GM21367 (cell line): ENCODE measurements at regions not wholly inside any gene's neighbourhood (a gene's known extent, or its start where the extent isn't known, plus 50 kb on each side); places are given as distances from the start of the nearest gene placed in this dataset.
"Not testable (repeated sequence)": the region's sequence is repeated elsewhere in the genome, so short reads cannot be mapped to it uniquely, and the experiment has no call there.

Experiments used
- ATAC-seq: cut with Tn5 transposase; IDR thresholded peaks from one replicate; pipeline ENCODE4 v1.9.1; 2021; ENCODE audit not compliant: unreplicated experiment

DNA sequence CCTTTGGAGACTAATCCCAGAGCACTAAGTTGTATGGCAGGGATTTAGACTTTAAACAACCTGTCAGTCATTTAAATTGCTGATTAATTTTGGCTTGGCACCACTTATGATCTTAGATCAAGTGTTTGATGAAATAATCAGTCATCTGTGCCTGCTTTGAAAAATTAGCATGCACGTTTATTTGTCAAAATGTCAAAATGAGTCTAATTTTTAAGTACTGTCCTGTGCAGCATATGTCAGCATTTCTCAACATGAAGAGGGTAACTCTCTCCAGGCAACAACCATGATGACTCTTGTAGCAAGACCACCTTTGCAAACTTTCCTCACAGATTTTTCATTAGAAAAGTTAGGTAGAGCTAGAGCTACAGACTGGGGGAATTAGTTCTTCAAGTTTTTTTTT, 155.7 kb upstream of the GJE1 start:
- no peak for ATAC-seq

DNA sequence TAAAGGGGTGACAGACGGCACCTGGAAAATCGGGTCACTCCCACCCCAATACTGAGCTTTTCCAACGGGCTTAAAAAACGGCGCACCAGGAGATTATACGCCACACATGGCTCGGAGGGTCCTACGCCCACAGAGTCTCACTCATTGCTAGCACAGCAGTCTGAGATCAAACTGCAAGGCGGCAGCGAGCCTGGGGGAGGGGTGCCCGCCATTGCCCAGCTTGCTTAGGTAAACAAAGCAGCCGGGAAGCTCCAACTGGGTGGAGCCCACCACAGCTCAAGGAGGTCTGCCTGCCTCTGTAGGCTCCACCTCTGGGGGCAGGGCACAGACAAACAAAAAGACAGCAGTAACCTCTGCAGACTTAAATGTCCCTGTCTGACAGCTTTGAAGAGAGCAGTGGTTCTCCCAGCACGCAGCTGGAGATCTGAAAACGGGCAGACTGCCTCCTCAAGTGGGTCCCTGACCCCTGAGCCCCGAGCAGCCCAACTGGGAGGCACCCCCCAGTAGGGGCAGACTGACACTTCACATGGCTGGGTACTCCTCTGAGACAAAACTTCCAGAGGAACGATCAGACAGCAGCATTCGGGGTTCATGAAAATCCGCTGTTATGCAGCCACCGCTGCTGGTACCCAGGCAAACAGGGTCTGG, 162.8 kb upstream of the GJE1 start:
- ATAC-seq = not testable (repeated sequence)

DNA sequence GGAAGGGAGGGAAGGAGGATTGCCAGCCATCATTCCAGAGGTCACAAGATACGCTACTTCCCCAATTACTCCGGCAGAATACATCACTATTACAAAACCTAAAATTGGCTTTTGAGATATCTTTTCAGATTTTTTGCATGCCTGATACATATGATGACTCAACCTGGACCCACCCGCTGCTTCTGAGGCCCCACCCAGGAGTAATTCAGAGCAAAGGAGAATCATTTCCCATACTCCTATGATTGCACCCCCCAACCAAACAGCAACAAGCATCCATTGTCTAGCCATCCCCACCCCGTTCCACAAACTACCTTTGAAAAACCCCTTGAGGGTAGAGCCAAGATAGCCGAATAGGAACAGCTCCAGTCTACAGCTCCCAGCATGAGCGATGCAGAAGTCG, 163.5 kb upstream of the GJE1 start:
- ATAC-seq = no peak

DNA sequence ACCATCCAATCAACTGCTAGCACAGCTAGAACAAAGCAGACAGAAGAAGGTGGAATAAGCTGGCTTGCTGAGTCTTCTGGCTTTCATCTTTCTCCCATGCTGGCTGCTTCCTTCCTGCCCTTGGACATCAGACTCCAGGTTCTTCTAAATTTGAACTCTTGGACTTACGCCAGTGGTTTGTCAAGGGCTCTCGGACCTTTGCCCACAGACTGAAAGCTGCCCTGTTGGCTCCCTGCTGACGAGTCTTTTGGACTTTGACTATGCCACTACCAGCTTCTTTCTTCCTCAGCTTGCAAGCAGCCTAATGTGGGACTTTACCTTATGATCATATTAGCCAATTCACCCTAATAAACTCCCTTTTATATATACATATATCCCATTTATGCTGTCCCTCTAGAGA, 164.1 kb upstream of the GJE1 start:
- ATAC-seq = no peak

GRCh38 chr6:141965016-141965545, 167.6 kb upstream of the GJE1 start:
- ATAC-seq = no peak

- no peak for ATAC-seq
Observed at GRCh38 chr6:141963543-141964295, 169.0 kb upstream of the GJE1 start.

DNA sequence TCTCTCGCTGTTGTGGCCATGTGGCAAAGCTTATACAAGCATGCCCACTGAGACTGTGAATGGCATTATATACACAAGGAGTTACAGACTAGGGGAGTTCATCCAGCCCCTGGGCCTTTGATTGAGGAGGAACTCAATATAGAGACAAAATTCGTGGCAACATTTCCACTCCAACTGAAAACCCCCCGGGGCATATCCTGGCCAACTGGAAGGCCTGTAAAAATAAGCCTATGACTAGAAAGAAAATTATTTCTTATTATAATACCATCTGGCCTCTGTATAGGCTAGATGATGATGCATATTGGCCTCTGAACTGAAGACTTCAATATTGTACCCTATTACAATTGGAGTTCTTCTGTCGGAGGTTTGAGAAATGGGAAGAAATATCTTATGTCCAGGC, 175.5 kb upstream of the GJE1 start:
- ATAC-seq = no peak

DNA sequence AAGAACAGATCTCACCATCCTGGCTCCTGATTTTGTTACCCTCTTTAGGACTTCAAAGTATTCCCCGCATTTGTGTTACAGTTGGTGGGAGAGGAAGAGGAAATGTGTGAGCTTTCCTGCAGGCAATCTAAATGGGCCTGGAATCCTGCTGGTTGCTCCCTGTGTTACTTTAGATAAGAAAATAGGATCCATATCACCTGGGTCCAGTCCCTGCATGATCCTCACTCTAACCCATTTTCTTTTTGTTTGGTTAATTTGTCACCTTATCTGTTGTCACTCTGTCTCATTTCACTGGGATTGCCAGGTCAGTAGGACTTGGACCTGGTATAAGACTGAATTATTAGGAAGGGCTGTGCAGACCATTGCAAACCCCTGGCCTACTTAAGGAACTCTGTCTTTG, 175.9 kb upstream of the GJE1 start:
- ATAC-seq = no peak

DNA sequence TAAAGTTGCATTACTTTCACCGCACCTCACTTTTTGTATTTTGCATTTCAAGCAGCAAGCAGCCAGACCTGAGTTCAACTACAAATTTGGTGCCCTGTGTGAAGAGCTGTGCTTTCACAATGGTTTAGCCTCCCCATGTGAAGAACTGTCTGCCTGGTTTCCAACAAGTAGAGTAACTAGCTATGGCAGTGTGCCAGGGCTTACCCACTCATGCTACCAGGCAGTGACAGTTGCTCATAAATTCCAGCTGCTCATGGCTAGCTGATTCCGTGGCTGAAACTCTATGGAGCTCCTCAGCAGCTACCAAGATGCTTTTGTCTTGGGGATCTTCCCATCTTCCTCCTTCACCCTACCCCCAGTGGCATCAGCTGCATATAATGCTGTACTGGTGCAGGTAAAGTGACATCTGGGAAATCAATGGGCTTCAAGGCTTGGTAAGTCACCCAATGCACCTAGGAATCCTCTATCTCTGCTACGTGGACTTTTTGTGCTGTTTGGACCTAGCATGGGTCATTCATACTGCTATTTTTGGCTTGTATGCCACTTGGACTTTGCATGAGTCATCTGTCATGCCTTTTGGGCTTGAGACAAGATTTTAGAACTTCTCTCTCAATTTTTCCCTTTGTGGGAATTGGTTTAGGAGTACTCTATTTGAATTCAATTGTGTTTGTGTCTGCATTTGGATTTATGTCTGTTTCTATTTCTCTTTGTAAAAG, 176.5 kb upstream of the GJE1 start:
- ATAC-seq = no peak

GRCh38 chr6:141953072-141953471, 179.7 kb upstream of the GJE1 start:
- ATAC-seq = no peak

DNA sequence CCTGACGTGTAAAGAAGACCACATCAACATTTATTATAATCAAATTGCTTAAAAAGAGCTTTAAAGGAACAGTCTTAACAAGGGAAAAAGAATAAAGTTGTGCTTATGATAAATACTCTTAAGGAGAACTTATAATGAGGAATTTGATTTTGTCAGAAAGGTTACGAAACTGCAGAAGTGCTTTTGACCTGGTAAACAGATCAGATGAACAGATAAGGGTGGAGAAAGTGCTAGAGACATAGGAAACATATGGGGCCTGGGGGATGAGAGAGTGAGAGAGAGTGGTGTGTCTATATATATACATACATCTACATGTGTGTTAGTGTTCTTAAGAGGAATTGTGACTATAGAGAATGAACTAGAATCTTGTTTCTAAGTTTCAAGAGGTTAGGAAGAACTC, 186.2 kb upstream of the GJE1 start:
- ATAC-seq = no peak

GRCh38 chr6:141938664-141939063, 194.1 kb upstream of the GJE1 start:
- ATAC-seq = no peak

DNA sequence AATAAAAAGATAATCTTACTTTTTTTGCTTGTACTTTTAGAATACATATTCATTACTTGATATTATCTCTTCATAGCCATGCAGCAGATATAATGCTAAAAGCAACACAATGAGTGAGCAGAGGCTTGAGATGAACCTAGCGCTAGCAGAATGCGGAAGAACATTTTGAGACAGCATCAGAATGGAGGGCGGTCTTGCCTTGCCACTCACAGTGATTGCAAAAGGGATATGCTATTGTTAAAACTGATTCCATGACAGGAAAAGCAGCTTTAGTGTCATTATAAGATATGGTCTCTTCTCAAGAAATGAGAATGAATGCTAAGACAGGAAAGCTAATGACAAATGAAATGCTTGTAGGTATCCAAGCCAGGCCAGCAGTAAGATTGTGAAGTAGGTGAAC, 200.0 kb upstream of the GJE1 start:
- no peak for ATAC-seq

DNA sequence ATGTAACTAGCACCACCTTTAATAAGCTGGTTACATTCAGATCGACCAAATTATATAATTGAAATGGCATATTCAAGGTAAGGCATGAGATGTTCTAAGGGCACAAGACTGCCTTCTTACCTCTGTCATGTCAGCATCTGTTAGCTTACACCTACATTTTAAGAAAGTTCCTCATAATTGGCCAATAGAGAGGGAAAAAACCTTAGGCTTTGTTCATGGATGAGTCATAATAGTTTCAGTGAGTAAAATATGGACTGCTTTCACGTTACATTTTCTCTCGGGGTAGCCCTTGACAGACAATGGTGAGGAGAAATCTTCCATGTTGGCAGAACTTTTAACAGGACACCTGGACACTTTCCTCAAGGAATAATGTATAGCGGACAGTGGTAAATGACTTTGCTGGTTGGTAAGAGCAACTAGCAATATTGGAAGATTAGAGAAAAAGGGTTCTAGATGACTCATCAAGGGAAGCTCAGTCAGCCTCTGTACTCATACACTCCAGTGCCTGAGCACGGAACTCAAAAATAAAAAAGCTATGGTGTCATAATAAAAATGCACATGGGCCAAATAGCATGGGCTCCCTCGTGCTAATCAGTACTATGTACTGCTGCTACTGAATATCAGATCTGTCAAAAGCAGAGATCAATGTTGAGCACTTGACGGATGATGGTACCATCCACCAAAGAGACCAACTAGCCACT, 206.4 kb upstream of the GJE1 start:
- not testable (repeated sequence) for ATAC-seq

DNA sequence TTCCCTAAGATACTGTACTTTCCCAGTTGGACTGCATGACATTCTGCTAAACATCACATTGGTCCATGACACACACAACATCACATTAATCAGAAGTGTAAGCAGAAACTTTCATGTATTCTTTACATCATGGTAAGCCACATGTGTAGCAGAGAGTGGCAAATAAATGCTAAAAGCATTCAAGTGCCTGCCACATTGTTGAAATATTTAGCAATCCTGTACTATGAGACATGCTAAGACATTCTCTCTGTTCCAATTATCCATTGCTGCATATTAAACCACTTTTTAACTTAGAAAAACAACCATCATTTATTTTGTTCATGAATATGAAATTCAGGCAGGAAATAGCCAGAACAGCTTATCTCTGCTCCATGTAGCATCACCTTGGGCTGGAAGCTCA, 207.7 kb upstream of the GJE1 start:
- ATAC-seq = no peak

DNA sequence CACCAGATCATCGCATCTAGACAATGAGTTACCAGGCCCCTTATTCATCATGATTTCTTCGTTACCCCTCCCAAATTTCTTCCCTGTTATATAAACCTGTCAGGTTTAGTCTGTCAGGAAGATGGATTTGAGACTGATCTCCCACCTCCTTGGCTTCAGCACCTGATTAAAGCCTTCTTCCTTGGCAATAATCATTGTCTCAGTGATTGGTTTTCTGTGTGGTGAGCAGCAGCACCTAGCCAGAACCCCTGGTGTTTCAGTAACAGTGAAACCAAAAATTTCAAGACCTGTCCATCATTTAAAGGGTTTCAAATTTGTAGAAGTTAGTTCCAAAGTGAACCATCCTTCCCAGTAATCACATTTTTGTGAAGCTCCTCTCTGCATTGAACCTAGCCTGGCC, 209.8 kb upstream of the GJE1 start:
- ATAC-seq = no peak

GRCh38 chr6:141916682-141917505, 215.8 kb upstream of the GJE1 start:
- ATAC-seq = not testable (repeated sequence)

GRCh38 chr6:141914646-141915045, 218.1 kb upstream of the GJE1 start:
- no peak for ATAC-seq

DNA sequence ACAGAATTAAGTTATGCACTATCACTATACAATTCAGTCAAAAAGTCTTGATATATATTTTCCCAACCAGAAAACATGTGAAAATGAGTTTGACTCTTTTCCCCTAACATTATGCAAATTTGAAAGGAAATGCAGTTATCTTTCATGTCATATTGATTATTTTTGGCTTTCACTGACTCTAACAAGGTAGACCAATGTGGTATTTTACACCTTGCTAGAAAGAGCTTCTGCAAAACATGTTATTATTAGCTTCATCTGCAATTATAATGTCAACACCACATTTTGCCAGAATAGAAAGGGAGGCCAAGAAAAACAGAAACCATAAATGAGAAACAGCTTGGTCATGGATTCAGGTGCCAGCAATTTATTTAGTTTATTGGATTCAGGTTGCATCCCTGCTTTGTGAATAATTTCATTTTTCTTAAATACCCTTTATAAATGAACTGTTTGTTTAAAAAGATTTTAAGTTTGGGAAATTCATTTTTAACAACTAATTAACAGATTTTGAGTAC, 226.1 kb upstream of the GJE1 start:
- ATAC-seq = no peak

GRCh38 chr6:141890661-141891060, 242.1 kb upstream of the GJE1 start:
- ATAC-seq = no peak
